ENCODE measurements at regions not wholly inside any gene's neighbourhood (a gene's known extent, or its start where the extent isn't known, plus 50 kb on each side); places are given as distances from the start of the nearest gene placed in this dataset.

DNA sequence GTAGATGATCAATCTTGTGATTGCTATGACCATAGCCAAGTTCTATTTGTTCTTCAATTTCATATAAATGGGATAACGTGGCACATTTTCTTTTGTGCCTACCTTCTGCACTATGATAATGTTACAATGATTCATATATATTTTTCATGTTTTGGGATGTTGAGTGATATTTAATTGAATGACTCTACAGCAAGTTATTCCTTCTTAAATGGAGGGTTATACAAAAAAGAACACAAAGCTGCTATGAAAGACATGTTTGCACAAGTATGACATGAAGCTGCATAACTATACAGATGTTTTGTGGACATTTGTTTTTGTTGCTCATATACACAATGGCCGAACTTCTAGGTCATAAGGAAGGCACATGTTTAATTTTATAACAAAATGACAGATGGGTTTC, 356.2 kb downstream of the CBLN2 start:
- no peaks in the 10 kb centered on the region for H3K9me1 ChIP-seq (ENCODE audit: control insufficient read depth, extremely low read depth, insufficient read depth, low read length)
- FAIRE-seq, result no peak
- dilution Hi-C loops (cut with MboI; ENCODE audit: extremely low pct_ligation_motif_present, low sequenced_read_pairs), result no loop called here

DNA sequence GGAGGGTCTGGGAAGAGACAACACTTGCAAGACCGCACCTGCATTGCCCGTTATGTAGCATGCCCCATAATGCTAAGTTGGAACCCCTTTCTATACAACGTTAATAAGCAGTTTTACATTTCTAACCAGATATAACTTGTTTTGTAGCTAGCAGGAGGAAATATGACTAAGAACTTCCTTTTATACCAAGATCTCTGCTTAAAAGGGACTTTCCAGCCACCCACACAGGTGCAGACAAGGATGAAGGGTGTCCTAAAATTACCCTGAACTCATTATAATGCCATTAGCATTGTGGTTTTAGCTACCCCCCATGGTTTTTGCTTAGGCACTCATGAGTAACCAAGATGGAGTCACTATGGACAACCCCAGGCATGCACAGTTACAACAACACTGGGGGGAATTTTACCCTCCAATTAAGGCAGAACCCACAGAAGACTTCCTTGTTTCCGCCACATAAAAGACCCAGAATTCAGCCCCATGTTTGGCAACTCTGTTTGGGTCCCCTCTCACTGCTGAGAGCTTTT, 362.8 kb downstream of the CBLN2 start:
- Histone ChIP-seq H3K27ac (ENCODE audit: control insufficient read depth, insufficient read depth, low read length) (no peak overlapping the region), H3K4me3 (ENCODE audit: control insufficient read depth in 2 of 3, extremely low read depth in 1 of 3, insufficient read depth in 2 of 3, low read depth in 1 of 3, low read length in 3 of 3) (no peak overlapping the region), H3K9me1 (ENCODE audit: control insufficient read depth, extremely low read depth, insufficient read depth, low read length) (no peaks in the 10 kb centered on the region), H3K9ac (ENCODE audit: control insufficient read depth, extremely low read depth, insufficient read depth, low read length) (no peak overlapping the region), H3K27me3 (ENCODE audit: control insufficient read depth, extremely low read depth, insufficient read depth, low read length) (no peaks in the 10 kb centered on the region), H3K36me3 (ENCODE audit: control insufficient read depth in 2 of 2, extremely low read depth in 1 of 2, insufficient read depth in 2 of 2, low read length in 2 of 2) (no peaks in the 10 kb centered on the region), H2AFZ (ENCODE audit: control insufficient read depth, low read length) (no peak overlapping the region), H3K9me3 (ENCODE audit: control insufficient read depth, low read depth, low read length) (peaks cover 3% of the 10 kb centered on the region), H3K79me2 (ENCODE audit: control insufficient read depth, insufficient read depth, low read length) (no peaks in the 10 kb centered on the region), H3K4me1 (ENCODE audit: control insufficient read depth, extremely low read depth, insufficient read depth, low read length) (no peaks in the 10 kb centered on the region), H4K20me1 (ENCODE audit: control insufficient read depth, extremely low read depth, insufficient read depth, low read length) (no peaks in the 10 kb centered on the region), H3K4me2 (ENCODE audit: control insufficient read depth, extremely low read depth, insufficient read depth, low read depth, low read length) (no peak overlapping the region)
- no peak for FAIRE-seq
- TF ChIP-seq EZH2 (IDR thresholded peaks at IDR 0.05; ENCODE audit: low read length), result no peak
- TF ChIP-seq, protein P1, sequence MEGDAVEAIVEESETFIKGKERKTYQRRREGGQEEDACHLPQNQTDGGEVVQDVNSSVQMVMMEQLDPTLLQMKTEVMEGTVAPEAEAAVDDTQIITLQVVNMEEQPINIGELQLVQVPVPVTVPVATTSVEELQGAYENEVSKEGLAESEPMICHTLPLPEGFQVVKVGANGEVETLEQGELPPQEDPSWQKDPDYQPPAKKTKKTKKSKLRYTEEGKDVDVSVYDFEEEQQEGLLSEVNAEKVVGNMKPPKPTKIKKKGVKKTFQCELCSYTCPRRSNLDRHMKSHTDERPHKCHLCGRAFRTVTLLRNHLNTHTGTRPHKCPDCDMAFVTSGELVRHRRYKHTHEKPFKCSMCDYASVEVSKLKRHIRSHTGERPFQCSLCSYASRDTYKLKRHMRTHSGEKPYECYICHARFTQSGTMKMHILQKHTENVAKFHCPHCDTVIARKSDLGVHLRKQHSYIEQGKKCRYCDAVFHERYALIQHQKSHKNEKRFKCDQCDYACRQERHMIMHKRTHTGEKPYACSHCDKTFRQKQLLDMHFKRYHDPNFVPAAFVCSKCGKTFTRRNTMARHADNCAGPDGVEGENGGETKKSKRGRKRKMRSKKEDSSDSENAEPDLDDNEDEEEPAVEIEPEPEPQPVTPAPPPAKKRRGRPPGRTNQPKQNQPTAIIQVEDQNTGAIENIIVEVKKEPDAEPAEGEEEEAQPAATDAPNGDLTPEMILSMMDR (optimal IDR thresholded peaks at IDR 0.05 in 1 of 3, IDR thresholded peaks at IDR 0.05 in 1 of 3, conservative IDR thresholded peaks at IDR 0.05 in 1 of 3; ENCODE audit: extremely low read depth in 1 of 3, insufficient read depth in 2 of 3, low read length in 3 of 3), result no peak
- no peak for DNase-seq (ENCODE audit: low read depth, low spot score)
- dilution Hi-C loops (cut with MboI; ENCODE audit: extremely low pct_ligation_motif_present, low sequenced_read_pairs), result no loop called here

More for the DNA sequence above, 356.2 kb downstream of the CBLN2 start:
- DNase-seq (ENCODE audit: low read depth, low spot score), result no peak
- Histone ChIP-seq H3K27ac (ENCODE audit: control insufficient read depth, insufficient read depth, low read length) (no peak overlapping the region), H3K4me1 (ENCODE audit: control insufficient read depth, extremely low read depth, insufficient read depth, low read length) (no peaks in the 10 kb centered on the region), H3K36me3 (ENCODE audit: control insufficient read depth in 2 of 2, extremely low read depth in 1 of 2, insufficient read depth in 2 of 2, low read length in 2 of 2) (no peaks in the 10 kb centered on the region), H2AFZ (ENCODE audit: control insufficient read depth, low read length) (no peak overlapping the region), H3K9ac (ENCODE audit: control insufficient read depth, extremely low read depth, insufficient read depth, low read length) (no peak overlapping the region), H3K79me2 (ENCODE audit: control insufficient read depth, insufficient read depth, low read length) (no peaks in the 10 kb centered on the region), H3K27me3 (ENCODE audit: control insufficient read depth, extremely low read depth, insufficient read depth, low read length) (no peaks in the 10 kb centered on the region), H3K9me3 (ENCODE audit: control insufficient read depth, low read depth, low read length) (no peaks in the 10 kb centered on the region), H3K4me2 (ENCODE audit: control insufficient read depth, extremely low read depth, insufficient read depth, low read depth, low read length) (no peak overlapping the region), H4K20me1 (ENCODE audit: control insufficient read depth, extremely low read depth, insufficient read depth, low read length) (no peaks in the 10 kb centered on the region), H3K4me3 (ENCODE audit: control insufficient read depth in 2 of 3, extremely low read depth in 1 of 3, insufficient read depth in 2 of 3, low read depth in 1 of 3, low read length in 3 of 3) (no peak overlapping the region)
- TF ChIP-seq, protein P1 (optimal IDR thresholded peaks at IDR 0.05 in 1 of 3, IDR thresholded peaks at IDR 0.05 in 1 of 3, conservative IDR thresholded peaks at IDR 0.05 in 1 of 3; ENCODE audit: extremely low read depth in 1 of 3, insufficient read depth in 2 of 3, low read length in 3 of 3), result no peak
- TF ChIP-seq EZH2 (IDR thresholded peaks at IDR 0.05; ENCODE audit: low read length), result no peak
